ENCODE measurements at regions not wholly inside any gene's neighbourhood (a gene's known extent, or its start where the extent isn't known, plus 50 kb on each side); places are given as distances from the start of the nearest gene placed in this dataset.

DNA sequence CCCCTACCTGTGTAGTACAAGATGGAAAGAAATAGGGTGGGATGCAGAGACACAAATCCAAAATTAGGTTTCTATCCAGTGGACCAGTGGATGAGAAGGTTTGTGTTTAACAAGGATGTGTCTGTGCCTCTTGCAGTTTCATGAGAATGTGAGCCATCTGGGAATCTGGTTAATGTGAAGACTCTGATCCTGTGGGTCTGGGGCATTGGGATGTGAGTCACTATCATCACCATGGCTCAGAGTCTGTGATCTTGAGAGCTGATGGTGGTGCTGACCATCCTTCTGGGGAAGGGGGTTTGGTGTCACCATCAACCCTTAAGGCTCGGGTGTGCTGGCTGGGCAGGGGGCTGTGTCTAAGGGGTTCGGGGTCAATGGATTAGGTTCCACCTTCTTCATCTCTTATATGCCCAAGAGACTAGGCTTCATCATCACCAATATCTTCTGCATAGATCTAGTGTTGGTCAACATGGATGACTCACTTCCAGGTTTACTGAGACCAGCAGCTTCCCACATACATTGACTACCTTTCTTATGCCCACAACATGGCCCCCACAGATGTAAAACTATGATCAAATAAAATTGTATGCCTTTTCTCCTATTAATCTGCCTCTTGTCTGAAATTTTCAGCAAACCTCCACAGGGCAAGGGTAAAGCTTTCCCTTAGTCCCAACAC, 65.7 kb upstream of the MID1 start:
- TF ChIP-seq POLR2AphosphoS5 (IDR thresholded peaks at IDR 0.05; ENCODE audit: low read depth, low read length), result no peak
- TF ChIP-seq POLR2A (IDR thresholded peaks at IDR 0.05; ENCODE audit: low read depth, low read length), result no peak
- no peak for TF ChIP-seq TAF1 (IDR thresholded peaks at IDR 0.05; ENCODE audit: borderline replicate concordance, low read depth, low read length)
